GM19395 (cell line): ENCODE measurements at regions not wholly inside any gene's neighbourhood (a gene's known extent, or its start where the extent isn't known, plus 50 kb on each side); places are given as distances from the start of the nearest gene placed in this dataset.

Experiments used
- ATAC-seq: cut with Tn5 transposase; IDR thresholded peaks from one replicate; pipeline ENCODE4 v1.9.1; 2021; ENCODE audit warnings: mild to moderate bottlenecking, moderate library complexity; ENCODE audit not compliant: unreplicated experiment

- ATAC-seq, result no peak
Observed at GRCh38 chr20:40978761-40979160, 49.9 kb upstream of the TOP1 start.
